ENCODE measurements at regions not wholly inside any gene's neighbourhood (a gene's known extent, or its start where the extent isn't known, plus 50 kb on each side); places are given as distances from the start of the nearest gene placed in this dataset.
"Not testable (repeated sequence)": the region's sequence is repeated elsewhere in the genome, so short reads cannot be mapped to it uniquely, and the experiment has no call there.

DNA sequence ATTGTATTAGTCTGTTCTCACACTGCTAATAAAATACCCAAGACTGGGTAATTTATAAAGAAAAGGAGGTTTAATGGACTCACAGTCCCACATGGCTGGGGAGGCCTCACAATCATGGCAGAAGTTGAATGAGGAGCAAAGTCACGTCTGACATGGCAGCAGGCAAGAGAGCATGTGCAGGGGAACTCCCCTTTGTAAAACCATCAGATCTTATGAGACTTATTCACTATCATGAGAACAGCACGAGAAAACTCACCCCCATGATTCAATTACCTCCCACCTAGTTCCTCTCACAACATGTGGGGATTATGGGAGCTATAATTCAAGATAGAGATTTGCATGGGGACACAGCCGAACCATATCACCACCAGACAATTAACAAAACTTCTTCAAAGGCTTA, 84.4 kb upstream of the ANKRD1 start:
- DNase-seq, result not testable (repeated sequence)

DNA sequence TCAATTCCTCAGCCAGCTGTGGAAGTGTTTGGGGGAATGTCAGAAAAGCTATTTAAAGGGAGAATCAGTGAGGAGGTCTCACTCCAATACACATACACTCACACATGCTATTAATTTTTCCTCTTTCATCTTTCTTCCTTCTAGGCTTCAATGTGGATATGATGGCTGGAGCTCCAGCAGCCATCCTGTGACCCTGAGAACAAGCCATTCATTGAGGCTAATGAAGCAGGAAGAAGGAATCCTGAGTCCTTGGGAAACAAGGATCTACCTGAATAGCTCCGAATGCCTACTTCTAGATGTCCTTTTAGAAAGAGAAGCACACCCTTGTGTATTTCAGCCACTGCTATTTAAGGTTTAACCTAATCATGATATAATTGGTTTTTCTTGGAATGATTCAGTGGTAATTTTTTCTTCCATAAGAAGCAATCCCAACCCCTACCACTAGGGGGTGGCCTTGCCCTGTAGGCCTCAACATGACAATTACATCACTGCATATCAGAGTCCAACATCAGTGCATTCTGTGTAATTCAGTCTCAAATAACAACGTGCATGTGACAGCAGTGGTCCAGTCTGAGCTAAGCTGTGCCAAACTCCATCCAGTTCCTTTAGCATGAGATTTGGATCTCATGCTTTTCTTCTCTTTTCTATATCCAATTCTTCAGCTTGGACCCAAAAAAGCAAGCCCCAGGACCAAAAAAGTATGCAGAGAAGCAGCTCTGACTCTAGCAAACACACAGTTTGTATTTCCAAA, 85.3 kb upstream of the ANKRD1 start:
- DNase-seq, result peak; percentile 45 to 48

DNA sequence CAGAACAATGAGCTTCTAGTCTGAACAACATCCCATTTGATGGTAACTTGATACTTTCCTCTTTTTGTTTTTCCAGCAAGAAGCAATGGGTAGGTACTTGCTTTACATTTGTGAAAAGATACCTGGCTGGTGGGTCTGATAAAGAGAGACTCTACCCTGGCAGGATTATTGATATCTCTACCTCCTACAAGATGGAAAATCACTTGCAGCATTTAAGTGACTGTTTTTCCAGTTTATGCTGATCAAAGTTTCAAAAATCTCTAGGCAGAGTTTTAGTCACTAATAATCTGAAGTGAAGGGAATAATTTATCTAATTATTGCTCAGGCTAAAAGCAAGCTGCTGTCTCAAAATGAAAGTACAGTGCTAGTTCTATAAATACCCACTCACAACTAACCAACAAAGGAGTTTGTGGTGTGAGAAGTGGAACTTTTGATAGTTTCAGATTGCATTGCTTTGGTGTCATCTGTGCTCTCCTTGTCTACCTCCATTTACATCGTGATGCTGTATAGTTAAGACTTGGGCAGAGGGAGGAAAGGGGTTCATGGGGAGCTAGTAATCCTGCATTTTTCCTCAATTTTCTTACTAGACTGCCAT, 86.0 kb upstream of the ANKRD1 start:
- DNase-seq, result no peak

DNA sequence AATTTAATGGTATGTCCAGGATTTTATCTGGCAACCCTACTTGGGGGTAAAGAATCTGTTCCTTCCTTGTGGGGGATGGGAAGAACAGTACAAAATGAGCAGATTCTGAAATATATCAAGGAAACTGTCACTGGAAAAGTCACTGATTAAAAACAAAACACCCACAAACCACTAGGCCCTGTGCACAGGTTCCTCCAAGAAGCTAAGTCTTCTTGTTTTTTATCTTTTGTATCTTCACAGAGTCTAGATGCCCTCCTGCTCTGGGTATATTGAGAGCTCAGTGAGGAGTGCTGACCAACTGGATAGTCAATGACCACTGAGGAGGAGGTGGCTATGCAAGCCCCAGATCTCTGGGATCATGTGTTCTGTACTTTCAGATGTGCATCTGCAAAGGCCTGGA, 86.8 kb upstream of the ANKRD1 start:
- no peak for DNase-seq

DNA sequence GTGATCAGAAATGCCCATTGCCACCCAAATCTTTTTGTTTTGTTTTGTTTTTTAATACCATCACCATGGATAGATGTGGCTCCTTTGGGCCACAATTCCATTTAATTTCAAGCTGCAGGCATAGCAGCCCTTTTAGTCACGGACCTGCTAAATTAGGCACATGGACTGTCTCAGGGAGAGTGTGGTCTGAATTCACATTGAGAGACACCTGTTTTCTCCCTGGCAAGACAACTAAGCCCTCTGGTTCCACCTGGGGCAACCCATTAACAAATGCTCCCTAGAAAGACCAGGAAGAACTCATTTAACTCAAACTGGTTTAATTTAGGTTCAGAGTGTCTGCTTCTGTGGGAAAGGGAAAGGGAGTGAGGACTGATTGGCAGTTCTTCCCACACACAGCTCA, 88.2 kb upstream of the ANKRD1 start:
- no peak for DNase-seq

DNA sequence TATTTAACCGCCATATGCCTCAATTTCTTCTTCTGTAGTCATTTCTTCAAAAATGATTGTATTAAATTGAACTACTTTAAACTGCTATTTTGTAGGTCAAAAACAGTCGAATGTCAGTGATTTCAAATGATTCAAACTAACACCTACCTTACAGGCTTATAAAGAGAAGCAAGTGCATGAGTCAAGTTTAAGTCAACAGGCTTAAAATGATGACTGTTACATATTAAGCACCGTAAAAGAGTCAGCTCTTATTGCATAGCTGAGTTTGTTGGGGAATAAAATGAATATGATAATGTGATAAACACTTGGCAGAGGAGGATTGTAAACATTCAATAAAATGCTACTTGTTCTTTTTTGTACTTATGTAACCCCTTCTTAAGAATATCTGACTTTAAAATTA, 90.1 kb upstream of the ANKRD1 start:
- no peak for DNase-seq

DNA sequence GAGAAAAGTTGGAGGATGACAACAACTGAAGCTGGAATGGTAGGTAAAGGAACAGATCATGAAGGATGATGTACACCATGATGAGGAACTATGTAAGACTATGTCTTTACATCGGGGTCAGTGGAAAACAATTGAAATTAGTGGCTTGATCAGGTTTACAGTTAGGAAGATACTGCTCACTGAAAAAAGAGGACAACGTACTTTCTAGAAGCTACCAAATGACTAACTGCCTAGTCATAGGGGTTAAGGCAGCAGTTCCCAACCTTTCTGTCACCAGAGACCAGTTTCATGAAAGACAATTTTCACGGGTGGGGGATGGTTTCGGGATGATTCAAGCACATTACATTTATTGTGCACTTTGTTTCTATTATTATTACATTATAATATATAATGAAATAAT, 91.6 kb upstream of the ANKRD1 start:
- DNase-seq, result no peak

DNA sequence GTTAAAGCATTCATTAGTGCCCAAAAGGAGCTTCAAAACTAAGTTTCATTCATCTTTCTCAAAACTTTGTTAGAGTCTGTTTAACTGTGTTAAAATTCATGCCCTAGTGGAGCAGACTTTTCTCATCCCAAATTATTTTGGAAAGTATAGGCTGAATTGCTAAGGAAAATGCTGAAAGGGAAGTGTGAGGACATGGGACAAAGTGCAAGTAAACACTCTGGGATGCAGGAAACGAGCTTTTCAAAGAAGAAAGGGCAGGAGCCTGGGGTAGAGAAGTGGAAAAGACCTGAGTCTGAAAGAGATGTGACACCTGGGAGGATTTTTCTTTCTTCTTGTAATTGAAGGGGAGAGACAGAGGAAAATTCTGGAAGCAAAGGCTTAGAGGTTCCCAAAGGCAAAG, 93.1 kb upstream of the ANKRD1 start:
- no peak for DNase-seq

DNA sequence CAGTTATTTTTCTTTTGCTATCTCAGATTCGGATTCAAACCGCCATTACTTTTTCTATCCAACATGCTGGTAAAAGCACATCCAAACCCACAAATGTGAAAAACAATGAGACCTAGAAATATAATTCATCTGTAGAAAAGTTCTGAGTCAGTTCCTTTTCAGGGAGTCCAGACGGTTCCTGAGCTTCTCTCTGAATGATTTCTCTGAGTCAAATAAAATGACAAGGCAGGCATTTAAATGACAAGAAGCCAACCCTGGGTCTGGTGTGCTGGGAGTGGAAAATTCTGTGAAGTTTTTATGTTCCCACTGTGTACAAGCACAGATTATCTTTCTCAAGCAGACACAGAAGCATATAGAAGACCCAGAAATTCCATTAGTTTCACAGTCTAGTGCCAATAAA, 96.3 kb upstream of the ANKRD1 start:
- DNase-seq, result no peak

DNA sequence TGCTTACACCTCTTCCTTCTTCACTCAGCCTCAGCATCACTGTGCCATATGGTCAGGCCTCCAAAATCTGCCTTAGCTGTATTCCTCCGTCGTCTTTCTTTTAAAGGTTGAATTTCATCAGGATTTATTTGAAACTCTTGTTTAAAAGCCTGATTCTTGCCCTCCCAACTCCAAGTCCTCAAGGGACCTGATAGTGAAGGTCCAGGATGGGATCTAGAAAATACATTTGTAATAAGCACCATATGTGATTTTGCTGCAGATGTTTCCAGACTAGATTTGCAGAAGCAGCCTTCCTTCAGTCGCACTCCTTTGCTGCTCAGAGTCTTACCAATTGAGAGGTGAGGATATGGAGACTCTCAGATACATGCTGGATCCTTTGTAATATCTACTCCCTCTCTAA, 101.0 kb upstream of the ANKRD1 start:
- DNase-seq, result no peak

DNA sequence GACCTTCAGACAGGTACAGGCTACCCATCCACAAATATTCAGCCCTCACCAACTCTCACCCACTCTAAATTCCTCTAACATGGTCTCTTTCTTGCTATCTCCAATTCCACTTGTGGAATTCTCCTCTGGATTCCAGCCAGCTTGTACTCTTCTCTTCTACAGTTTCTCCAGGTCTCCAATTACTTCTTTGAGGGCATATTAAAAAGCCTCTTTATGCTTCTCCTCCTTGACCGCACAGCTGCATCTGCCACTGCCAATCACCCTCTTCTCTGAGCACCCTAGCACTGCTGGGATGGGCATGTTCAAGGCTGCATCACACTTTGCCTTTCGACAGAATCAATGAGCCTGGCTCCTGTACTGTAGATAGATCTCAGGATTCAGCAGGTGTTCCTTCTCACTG, 101.5 kb upstream of the ANKRD1 start:
- DNase-seq, result no peak

DNA sequence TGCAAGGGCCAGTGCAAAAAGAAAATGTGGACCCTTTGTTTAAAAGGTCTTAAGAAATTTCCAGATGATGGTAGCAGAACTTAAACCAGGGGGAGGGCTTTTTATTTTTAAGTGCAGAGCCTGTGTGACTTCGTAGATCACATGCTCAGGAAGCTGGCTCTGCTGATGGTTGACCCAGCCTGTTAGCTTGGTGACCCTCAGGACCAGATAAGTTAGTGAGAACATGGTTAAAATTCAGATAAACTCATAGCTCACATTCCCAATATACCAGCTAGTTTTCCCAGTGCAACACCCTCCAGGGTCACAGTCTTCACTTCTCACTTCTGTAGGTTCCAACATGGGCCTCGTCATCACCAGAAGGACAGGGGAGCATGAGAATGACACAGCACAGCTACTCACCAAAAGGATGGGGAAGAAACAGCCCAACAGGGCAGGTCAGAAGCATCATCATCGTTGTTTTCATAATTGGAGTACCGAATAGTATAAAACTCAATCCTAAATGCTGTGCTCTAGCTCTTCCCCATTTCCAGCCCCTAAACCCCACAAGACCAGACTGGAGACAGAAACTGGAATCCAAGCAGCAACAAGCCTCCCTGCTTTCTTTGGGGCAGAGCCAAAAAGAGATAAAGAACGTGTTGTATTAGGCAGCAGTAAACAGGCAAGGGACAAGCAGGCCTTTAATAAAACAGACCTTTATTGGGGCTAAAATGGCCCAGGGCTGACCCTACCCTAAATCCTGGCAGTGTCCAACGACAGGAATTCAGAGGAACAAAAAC, 102.2 kb upstream of the ANKRD1 start:
- no peak for DNase-seq

DNA sequence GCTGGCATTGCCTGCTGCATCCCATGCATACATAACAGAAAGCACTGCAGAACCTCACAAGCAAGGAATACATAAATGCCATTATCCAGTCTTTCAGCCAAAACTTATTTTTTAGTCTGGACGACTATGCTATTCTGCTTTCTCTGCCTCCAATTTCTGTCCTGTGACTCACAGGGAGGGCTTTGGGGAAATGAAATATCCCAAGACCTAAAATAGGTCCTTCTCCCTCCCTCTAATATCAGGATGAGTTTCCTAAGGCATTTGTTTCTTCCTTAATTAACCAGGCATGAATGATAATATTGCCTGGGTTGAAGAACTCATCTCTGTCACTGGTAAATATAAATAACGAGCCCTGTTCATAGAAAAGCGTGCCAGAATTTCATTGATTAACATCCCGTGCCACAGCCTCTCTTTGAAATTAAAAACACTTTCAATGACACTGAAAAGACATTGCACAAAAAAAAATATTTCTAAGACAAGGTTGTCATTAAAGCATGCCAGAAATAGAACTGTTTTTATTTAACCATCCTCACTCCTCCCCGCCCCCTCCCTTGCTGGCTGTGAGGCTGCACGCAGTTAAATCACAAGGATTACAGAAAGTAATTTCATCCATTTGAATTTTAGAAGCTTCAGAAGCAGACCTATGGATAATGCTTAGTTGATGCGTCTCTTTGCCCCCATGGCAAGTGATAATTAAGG, 103.0 kb upstream of the ANKRD1 start:
- no peak for DNase-seq

DNA sequence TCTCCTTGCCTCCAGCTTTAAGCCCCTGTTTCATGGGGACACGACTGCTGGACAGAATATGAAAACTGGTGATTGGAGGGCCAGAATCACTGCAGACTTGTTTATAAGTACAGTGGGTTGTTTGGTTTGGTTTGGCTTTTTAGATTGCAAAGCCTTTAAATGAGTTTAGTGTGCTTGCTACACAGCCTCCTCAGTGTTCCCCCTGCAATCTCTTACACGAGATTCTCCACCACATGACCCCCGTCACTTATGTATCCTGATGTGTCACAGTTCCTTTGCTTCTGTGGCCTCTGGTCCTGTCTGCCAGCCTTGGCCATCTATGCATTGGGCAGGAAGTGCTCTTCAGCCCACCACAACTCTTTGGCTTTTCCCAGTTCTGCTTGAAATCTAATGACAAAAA, 103.7 kb upstream of the ANKRD1 start:
- DNase-seq, result no peak

DNA sequence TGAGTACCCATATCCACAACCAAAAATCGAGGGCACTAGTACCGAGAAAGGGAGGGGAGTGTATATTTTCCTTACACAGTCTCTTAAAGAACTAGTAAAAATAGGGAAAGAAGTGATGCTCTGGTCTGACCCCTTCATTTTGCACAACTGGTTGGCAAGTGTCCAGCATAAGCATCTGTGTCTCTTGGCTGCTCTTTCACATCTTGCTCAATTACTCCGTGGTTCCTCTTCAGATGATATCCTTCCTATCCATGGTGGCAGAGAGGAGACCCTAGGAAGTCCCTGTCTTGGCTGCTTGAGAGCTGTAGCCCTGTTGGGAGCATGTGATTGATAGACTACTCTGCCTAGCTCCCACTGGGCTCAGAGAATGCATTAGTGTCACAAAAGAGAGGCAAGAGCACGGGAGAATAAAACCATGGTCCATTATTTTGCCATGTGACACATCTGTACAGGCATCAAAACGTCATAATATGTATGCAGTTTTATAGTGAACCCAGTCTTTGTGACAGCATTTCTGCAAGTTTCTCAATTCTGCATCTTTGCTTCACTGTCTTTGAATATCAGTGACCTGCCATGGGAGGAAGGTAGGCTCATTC, 111.8 kb upstream of the ANKRD1 start:
- DNase-seq, result no peak

DNA sequence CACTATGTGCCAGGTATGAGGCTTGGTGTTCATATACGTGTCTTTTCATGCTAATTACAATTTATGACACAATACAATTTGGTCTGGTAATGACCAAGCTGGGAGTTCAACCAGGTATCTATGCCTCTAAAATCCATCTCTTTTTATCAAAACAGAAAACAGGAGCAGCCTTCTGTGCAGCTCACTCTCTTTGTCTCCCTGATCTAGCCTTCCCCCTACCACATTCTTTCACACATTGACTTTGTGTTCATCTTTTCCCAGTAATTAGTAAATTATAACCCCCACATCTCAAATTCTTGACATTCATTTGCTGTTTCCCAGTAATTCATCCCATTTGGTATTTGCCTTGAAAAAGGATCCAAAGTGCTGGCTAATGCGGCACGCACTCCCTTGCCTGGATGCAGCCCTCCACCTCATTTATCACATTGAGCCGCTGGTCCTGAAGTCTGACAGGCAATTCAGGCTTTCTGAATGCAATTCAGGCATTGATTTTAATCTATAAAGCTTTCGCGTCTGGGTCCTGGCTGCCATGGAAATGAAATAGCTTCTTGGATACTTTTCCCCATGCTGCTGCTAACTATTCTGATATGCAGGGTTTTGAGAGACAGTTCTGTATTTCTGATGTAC, 112.5 kb upstream of the ANKRD1 start:
- no peak for DNase-seq

DNA sequence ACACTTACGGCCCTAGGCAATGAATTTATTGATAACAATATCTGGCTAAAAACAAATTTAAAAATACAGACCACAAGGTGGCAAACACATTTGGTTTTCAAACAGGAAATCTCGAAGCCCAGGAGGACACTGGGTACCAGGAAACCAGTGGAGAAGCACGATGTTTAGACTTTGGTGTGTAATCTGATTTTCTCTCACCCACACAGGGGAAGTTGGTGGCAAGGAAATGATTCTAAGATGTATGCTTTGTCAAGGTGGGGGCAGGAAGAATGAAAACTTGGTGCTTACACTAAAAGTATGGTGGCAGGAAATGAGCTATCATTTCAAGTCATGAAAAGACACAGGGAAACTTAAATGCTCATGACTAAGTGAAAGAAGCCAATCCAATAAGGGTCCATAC, 113.2 kb upstream of the ANKRD1 start:
- DNase-seq, result no peak

DNA sequence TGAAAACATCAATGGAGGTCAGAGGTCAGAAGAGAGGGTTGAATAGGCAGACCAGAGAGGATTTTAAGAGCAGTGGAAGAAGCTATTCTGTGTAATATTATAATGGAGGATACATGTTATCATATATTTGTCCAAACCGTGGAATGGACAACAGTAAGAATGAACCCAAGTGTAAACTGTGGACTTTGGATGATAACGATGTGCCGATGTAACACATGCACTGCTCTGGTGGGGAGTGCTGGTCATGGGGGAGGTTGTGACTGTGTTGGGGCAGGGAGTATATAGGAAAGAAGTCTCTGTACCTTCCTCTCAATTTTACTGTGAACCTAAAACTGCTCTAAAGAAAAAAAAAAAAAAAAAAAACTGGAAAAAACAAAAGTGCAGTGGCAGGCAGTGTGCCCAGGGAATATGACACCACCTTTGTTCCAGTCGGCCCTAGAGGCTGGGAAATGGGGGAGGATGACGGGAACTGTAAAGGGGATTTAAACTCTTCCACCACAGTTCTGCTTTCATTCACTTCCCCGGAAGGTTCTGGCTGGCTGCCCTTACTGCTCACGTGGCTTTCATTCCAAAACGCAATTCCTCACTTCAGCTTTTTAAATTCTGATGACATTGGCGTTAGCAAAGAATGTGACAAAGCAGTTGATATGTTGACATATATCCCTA, 113.7 kb upstream of the ANKRD1 start:
- no peak for DNase-seq

DNA sequence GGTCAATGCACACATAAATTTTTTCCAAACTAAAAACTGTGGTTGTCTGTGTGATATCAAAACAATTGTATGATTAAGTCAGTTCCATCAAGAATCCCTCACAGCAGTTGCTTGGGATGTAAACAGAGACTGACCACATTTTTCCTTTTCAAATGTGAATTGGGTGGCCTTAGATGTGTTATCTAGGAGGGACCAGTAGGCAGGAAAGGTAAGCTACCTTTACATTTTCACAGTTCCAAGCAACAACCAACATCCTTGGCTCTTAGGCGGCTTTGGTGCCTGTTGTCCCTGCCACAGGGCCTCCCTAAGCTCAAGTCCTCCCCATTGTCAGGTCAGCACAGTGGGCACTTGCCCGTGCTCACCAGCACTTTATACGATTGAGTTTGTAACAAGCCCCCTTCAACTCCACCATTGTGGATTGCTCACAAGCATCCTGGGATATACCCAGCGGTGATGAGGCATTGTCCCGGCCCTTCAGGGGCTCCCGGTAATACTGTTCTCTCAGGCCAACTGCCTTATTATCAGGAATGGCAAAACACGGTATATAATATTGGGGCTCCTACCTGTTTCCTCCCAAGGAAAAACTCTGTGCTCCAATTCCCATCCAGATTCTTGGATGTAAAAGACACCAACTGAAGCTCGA, 114.9 kb upstream of the ANKRD1 start:
- DNase-seq, result no peak

DNA sequence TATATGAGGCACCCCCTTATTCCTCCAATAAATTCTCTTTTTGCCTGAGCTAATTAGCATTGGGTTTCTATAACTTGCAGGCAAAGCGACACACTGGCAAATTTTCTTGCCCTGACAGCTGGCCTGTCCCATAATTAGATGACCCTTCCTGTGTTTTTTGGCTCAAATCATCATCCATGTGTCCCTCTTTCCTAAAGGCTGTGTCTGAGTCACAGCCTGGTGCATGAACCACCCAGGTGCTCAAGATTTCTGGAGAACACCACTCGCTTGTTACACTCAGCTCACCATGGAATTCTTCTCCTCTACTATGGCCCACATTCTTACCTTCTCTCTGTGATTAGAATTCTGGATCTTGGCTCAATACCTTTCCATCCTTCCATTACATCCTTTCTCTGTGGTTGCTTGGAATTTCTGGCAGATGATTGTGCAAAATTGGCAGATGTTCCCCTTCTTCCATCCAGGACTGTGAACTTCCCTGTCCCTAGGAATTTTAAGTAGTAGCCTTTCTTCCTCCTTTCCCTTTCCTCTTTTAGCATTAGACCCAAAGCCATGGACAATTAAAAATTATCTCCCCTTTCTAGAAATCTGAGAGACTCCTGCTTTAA, 116.0 kb upstream of the ANKRD1 start:
- no peak for DNase-seq

DNA sequence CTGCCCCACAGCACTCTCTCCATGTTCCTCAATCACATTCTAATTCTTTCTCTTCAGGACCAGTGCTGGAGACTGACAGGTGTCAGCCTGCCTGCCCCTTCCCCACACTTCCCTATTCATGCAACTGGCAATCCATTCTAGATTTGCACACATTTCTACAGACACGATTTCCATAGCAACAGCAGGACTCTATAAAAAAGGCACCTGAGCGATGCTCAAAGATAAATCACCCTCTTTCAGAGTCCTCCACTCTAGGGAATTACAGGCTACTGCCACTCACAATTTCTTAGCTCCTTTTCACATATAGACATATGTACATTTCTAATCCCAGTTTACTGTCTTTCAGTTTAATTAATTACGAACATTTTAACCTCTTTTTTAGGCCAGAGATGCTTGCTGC, 118.1 kb upstream of the ANKRD1 start:
- DNase-seq, result no peak

All from NCI-H2081 (cell line).